ENCODE measurements at regions not wholly inside any gene's neighbourhood (a gene's known extent, or its start where the extent isn't known, plus 50 kb on each side); places are given as distances from the start of the nearest gene placed in this dataset.

DNA sequence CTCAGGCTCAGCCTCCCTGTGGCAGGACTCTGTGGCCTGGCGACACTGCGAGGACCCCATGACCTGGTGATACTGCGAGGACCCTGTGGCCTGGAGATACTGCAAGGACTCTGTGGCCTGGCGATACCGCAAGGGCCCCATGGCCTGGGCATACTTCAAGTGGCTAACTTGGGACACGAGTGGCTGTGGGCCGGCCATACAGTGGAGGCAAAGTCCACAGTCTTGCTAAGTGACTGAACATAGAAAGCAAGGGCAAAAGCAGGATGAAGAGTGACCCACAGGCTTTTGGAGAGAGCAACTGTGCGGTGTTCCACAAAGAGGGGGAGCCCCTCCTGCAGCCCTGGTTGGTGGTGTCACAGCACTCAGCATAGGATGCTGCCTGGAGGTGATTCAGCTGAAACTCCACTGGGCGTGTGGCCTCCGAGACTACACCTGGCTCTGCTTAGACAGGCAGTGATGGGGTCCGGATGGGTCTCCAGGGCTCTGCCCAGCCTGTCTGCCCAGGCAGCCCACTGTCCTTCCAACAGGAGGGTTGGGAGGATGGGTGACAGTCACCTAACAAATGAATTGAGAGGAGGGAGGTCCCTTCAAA is 691.0 kb upstream of the HS6ST1 start:
- no peak overlapping the region for H3K27ac Mint-ChIP-seq
- ChIA-PET POLR2A (no interaction called here), CTCF (no interaction called here)
- DNase-seq (ENCODE audit: low spot score) (no peak), ATAC-seq (no peak)
- H3K27me3 Mint-ChIP-seq (ENCODE audit: low read depth) = peaks cover 3% of the 10 kb centered on the region
- no peak overlapping the region for H3K4me3 Mint-ChIP-seq
- no peak for TF ChIP-seq OVOL2 (CRISPR knock-in tag; IDR thresholded peaks at IDR 0.05; ENCODE audit: borderline replicate concordance)
- TF ChIP-seq, protein P1, sequence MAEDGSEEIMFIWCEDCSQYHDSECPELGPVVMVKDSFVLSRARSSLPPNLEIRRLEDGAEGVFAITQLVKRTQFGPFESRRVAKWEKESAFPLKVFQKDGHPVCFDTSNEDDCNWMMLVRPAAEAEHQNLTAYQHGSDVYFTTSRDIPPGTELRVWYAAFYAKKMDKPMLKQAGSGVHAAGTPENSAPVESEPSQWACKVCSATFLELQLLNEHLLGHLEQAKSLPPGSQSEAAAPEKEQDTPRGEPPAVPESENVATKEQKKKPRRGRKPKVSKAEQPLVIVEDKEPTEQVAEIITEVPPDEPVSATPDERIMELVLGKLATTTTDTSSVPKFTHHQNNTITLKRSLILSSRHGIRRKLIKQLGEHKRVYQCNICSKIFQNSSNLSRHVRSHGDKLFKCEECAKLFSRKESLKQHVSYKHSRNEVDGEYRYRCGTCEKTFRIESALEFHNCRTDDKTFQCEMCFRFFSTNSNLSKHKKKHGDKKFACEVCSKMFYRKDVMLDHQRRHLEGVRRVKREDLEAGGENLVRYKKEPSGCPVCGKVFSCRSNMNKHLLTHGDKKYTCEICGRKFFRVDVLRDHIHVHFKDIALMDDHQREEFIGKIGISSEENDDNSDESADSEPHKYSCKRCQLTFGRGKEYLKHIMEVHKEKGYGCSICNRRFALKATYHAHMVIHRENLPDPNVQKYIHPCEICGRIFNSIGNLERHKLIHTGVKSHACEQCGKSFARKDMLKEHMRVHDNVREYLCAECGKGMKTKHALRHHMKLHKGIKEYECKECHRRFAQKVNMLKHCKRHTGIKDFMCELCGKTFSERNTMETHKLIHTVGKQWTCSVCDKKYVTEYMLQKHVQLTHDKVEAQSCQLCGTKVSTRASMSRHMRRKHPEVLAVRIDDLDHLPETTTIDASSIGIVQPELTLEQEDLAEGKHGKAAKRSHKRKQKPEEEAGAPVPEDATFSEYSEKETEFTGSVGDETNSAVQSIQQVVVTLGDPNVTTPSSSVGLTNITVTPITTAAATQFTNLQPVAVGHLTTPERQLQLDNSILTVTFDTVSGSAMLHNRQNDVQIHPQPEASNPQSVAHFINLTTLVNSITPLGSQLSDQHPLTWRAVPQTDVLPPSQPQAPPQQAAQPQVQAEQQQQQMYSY (CRISPR knock-in tag; IDR thresholded peaks at IDR 0.05) = no peak
- TF ChIP-seq CREM (CRISPR knock-in tag; IDR thresholded peaks at IDR 0.05) = no peak
- no peak for TF ChIP-seq ZNF138 (CRISPR knock-in tag; conservative IDR thresholded peaks at IDR 0.05)
- TF ChIP-seq FOXP1 (CRISPR knock-in tag; IDR thresholded peaks at IDR 0.05; ENCODE audit: borderline replicate concordance) = no peak
- TF ChIP-seq, protein P2, sequence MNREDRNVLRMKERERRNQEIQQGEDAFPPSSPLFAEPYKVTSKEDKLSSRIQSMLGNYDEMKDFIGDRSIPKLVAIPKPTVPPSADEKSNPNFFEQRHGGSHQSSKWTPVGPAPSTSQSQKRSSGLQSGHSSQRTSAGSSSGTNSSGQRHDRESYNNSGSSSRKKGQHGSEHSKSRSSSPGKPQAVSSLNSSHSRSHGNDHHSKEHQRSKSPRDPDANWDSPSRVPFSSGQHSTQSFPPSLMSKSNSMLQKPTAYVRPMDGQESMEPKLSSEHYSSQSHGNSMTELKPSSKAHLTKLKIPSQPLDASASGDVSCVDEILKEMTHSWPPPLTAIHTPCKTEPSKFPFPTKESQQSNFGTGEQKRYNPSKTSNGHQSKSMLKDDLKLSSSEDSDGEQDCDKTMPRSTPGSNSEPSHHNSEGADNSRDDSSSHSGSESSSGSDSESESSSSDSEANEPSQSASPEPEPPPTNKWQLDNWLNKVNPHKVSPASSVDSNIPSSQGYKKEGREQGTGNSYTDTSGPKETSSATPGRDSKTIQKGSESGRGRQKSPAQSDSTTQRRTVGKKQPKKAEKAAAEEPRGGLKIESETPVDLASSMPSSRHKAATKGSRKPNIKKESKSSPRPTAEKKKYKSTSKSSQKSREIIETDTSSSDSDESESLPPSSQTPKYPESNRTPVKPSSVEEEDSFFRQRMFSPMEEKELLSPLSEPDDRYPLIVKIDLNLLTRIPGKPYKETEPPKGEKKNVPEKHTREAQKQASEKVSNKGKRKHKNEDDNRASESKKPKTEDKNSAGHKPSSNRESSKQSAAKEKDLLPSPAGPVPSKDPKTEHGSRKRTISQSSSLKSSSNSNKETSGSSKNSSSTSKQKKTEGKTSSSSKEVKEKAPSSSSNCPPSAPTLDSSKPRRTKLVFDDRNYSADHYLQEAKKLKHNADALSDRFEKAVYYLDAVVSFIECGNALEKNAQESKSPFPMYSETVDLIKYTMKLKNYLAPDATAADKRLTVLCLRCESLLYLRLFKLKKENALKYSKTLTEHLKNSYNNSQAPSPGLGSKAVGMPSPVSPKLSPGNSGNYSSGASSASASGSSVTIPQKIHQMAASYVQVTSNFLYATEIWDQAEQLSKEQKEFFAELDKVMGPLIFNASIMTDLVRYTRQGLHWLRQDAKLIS (CRISPR knock-in tag; IDR thresholded peaks at IDR 0.05; ENCODE audit: borderline replicate concordance) = no peak
- TF ChIP-seq TCF7 (CRISPR knock-in tag; IDR thresholded peaks at IDR 0.05; ENCODE audit: low read depth) = no peak
- no peak for TF ChIP-seq CBFB (CRISPR knock-in tag; IDR thresholded peaks at IDR 0.05; ENCODE audit: low read depth)
- TF ChIP-seq, protein P3, sequence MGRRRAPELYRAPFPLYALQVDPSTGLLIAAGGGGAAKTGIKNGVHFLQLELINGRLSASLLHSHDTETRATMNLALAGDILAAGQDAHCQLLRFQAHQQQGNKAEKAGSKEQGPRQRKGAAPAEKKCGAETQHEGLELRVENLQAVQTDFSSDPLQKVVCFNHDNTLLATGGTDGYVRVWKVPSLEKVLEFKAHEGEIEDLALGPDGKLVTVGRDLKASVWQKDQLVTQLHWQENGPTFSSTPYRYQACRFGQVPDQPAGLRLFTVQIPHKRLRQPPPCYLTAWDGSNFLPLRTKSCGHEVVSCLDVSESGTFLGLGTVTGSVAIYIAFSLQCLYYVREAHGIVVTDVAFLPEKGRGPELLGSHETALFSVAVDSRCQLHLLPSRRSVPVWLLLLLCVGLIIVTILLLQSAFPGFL (CRISPR knock-in tag; IDR thresholded peaks at IDR 0.05; ENCODE audit: borderline replicate concordance) = no peak
- no peak for TF ChIP-seq MXD4 (CRISPR knock-in tag; IDR thresholded peaks at IDR 0.05; ENCODE audit: borderline replicate concordance)
- no peak for TF ChIP-seq ZNF317 (CRISPR knock-in tag; IDR thresholded peaks at IDR 0.05; ENCODE audit: borderline replicate concordance, low read depth)
- TF ChIP-seq, protein P4, sequence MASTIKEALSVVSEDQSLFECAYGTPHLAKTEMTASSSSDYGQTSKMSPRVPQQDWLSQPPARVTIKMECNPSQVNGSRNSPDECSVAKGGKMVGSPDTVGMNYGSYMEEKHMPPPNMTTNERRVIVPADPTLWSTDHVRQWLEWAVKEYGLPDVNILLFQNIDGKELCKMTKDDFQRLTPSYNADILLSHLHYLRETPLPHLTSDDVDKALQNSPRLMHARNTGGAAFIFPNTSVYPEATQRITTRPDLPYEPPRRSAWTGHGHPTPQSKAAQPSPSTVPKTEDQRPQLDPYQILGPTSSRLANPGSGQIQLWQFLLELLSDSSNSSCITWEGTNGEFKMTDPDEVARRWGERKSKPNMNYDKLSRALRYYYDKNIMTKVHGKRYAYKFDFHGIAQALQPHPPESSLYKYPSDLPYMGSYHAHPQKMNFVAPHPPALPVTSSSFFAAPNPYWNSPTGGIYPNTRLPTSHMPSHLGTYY (CRISPR knock-in tag; IDR thresholded peaks at IDR 0.05) = no peak
- no peak for TF ChIP-seq NR2C2 (CRISPR knock-in tag; IDR thresholded peaks at IDR 0.05)
- no peak for TF ChIP-seq ZNF232 (CRISPR knock-in tag; IDR thresholded peaks at IDR 0.05)
- TF ChIP-seq, protein P5, sequence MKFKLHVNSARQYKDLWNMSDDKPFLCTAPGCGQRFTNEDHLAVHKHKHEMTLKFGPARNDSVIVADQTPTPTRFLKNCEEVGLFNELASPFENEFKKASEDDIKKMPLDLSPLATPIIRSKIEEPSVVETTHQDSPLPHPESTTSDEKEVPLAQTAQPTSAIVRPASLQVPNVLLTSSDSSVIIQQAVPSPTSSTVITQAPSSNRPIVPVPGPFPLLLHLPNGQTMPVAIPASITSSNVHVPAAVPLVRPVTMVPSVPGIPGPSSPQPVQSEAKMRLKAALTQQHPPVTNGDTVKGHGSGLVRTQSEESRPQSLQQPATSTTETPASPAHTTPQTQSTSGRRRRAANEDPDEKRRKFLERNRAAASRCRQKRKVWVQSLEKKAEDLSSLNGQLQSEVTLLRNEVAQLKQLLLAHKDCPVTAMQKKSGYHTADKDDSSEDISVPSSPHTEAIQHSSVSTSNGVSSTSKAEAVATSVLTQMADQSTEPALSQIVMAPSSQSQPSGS (CRISPR knock-in tag; IDR thresholded peaks at IDR 0.05; ENCODE audit: borderline replicate concordance, low read depth) = no peak
- H3K4me1 Mint-ChIP-seq = no peaks in the 10 kb centered on the region
- H3K36me3 Mint-ChIP-seq = no peaks in the 10 kb centered on the region
- peaks cover 9% of the 10 kb centered on the region for H3K9me3 Mint-ChIP-seq
